ENCODE measurements at regions not wholly inside any gene's neighbourhood (a gene's known extent, or its start where the extent isn't known, plus 50 kb on each side); places are given as distances from the start of the nearest gene placed in this dataset.
"Not testable (repeated sequence)": the region's sequence is repeated elsewhere in the genome, so short reads cannot be mapped to it uniquely, and the experiment has no call there.

GRCh38 chr21:27771938-27772483 is 805.1 kb upstream of the ADAMTS5 start:
- DNase-seq (ENCODE audit: low read depth) = no peak

GRCh38 chr21:27769763-27770162 is 802.9 kb upstream of the ADAMTS5 start:
- DNase-seq (ENCODE audit: low read depth) = no peak

- DNase-seq (ENCODE audit: low read depth) = not testable (repeated sequence)
Observed at GRCh38 chr21:27768046-27768637, 801.3 kb upstream of the ADAMTS5 start.

GRCh38 chr21:27764056-27764455 is 797.2 kb upstream of the ADAMTS5 start:
- DNase-seq (ENCODE audit: low read depth) = no peak

GRCh38 chr21:27761623-27762022 is 794.7 kb upstream of the ADAMTS5 start:
- no peak for DNase-seq (ENCODE audit: low read depth)

- DNase-seq (ENCODE audit: low read depth) = no peak
Observed at GRCh38 chr21:27759820-27760219, 792.9 kb upstream of the ADAMTS5 start.

GRCh38 chr21:27759091-27759659 is 792.3 kb upstream of the ADAMTS5 start:
- no peak for DNase-seq (ENCODE audit: low read depth)

- DNase-seq (ENCODE audit: low read depth) = no peak
Observed at GRCh38 chr21:27756191-27756590, 789.3 kb upstream of the ADAMTS5 start.

- DNase-seq (ENCODE audit: low read depth) = no peak
Observed at GRCh38 chr21:27743971-27744564, 777.2 kb upstream of the ADAMTS5 start.

GRCh38 chr21:27741736-27742135 is 774.8 kb upstream of the ADAMTS5 start:
- no peak for DNase-seq (ENCODE audit: low read depth)

- no peak for DNase-seq (ENCODE audit: low read depth)
Observed at GRCh38 chr21:27740084-27740483, 773.2 kb upstream of the ADAMTS5 start.

- no peak for DNase-seq (ENCODE audit: low read depth)
Observed at GRCh38 chr21:27739187-27739586, 772.3 kb upstream of the ADAMTS5 start.

GRCh38 chr21:27735699-27736098 is 768.8 kb upstream of the ADAMTS5 start:
- DNase-seq (ENCODE audit: low read depth) = no peak

- no peak for DNase-seq (ENCODE audit: low read depth)
Observed at GRCh38 chr21:27734146-27734545, 767.3 kb upstream of the ADAMTS5 start.

- DNase-seq (ENCODE audit: low read depth) = no peak
Observed at GRCh38 chr21:27725916-27726315, 759.0 kb upstream of the ADAMTS5 start.

- DNase-seq (ENCODE audit: low read depth) = no peak
Observed at GRCh38 chr21:27722095-27722494, 755.2 kb upstream of the ADAMTS5 start.

- DNase-seq (ENCODE audit: low read depth) = no peak
Observed at GRCh38 chr21:27721675-27722074, 754.8 kb upstream of the ADAMTS5 start.

GRCh38 chr21:27719226-27719625 is 752.3 kb upstream of the ADAMTS5 start:
- DNase-seq (ENCODE audit: low read depth) = no peak

- DNase-seq (ENCODE audit: low read depth) = no peak
Observed at GRCh38 chr21:27715131-27715530, 748.2 kb upstream of the ADAMTS5 start.

GRCh38 chr21:27713154-27714109 is 746.5 kb upstream of the ADAMTS5 start:
- DNase-seq (ENCODE audit: low read depth) = no peak

GRCh38 chr21:27704567-27705166 is 737.8 kb upstream of the ADAMTS5 start:
- DNase-seq (ENCODE audit: low read depth) = no peak

- no peak for DNase-seq (ENCODE audit: low read depth)
Observed at GRCh38 chr21:27703791-27704190, 736.9 kb upstream of the ADAMTS5 start.
